A549 (cell line): ENCODE measurements at regions not wholly inside any gene's neighbourhood (a gene's known extent, or its start where the extent isn't known, plus 50 kb on each side); places are given as distances from the start of the nearest gene placed in this dataset.

Experiments
- ATAC-seq, 2 experiments: fragments of 200-7000 bp in 1 of 2; fragments of >200 bp in 1 of 2; cut with Nextera tagmentation in 1 of 2; cut with Tn5 transposase in 1 of 2; 3 replicates each; pipeline versions ENCODE4 v1.8.0 to v1.9.1; 2018 to 2020; ENCODE audit warnings: mild to moderate bottlenecking in 1 of 2, moderate library complexity in 1 of 2
- CTCF ChIA-PET: fragments of 300-600 bp; sonication (Branson Sonifier 250); formaldehyde crosslinking; extraction: SDS; loops from one replicate; lab custom pipeline; 2021; ENCODE audit warnings: antibody characterized with exemption, inconsistent platforms; lab: Yijun Ruan, JAX
- POLR2A ChIA-PET: fragments of 350-600 bp; formaldehyde crosslinking; extraction: SDS; loops from one replicate; lab custom pipeline; 2021; ENCODE audit warnings: antibody characterized with exemption, inconsistent platforms; lab: Yijun Ruan, JAX
- DNase-seq, 2 experiments: peaks; one replicate each; pipeline versions ENCODE4 v3.0.0 to v3.0.0-alpha.2; 2011 to 2016; ENCODE audit warnings: low read depth in 1 of 2, low spot score in 1 of 2
- FAIRE-seq: peaks from 2 replicates; lab custom pipeline; 2011; peaks lifted over from hg19 to GRCh38; lab: Jason Lieb, UNC
- H3K27ac ChIP-seq, 2 experiments: fragments of >200 bp; sonication (Bioruptor Twin); formaldehyde crosslinking; 3 replicates each; pipeline ENCODE4 v1.5.1; 2016 to 2017
- H3K4me1 ChIP-seq: fragments of >200 bp; sonication (Bioruptor Twin); formaldehyde crosslinking; 3 replicates; pipeline ENCODE4 v1.6.1; 2016
- H3K4me2 ChIP-seq: fragments of >200 bp; sonication (Bioruptor Twin); formaldehyde crosslinking; 3 replicates; pipeline ENCODE4 v1.6.1; 2016
- H3K4me3 ChIP-seq: fragments of >200 bp; sonication (Bioruptor Twin); formaldehyde crosslinking; 3 replicates; pipeline ENCODE4 v1.5.1; 2016
- H3K9me3 ChIP-seq: fragments of >200 bp; sonication (Bioruptor Twin); formaldehyde crosslinking; 3 replicates; pipeline ENCODE4 v1.6.1; 2016
- ATOH8 ChIP-seq: fragments of 250-450 bp; sonication (Bioruptor Pico); IDR thresholded peaks from 2 replicates; pipeline ENCODE4 v1.5.0; 2020; ENCODE audit warnings: low read depth, mild to moderate bottlenecking, moderate library complexity
- BCL3 ChIP-seq: fragments of >200 bp; sonication (Bioruptor Twin); formaldehyde crosslinking; IDR thresholded peaks from 3 replicates; pipeline ENCODE4 v1.6.1; 2016
- CBX8 ChIP-seq: fragments of 200-600 bp; sonication (generic); IDR thresholded peaks from 2 replicates; pipeline ENCODE4 v1.6.1; 2016
- CHD4 ChIP-seq: fragments of 200-600 bp; sonication (generic); IDR thresholded peaks from 2 replicates; pipeline ENCODE4 v1.6.1; 2016; ENCODE audit warnings: antibody characterized with exemption, mild to moderate bottlenecking, borderline replicate concordance
- CTCF ChIP-seq: fragments of >200 bp; sonication (Bioruptor Twin); formaldehyde crosslinking; IDR thresholded peaks from 3 replicates; pipeline ENCODE4 v1.5.1; 2016
- E2F6 ChIP-seq: IDR thresholded peaks from 2 replicates; pipeline ENCODE4 v1.6.1; 2012; ENCODE audit warnings: low read depth, borderline replicate concordance
- HDAC2 ChIP-seq: fragments of 200-600 bp; sonication (generic); IDR thresholded peaks from 2 replicates; pipeline ENCODE4 v1.6.1; 2016
- HES2 ChIP-seq: fragments of >200 bp; sonication (Bioruptor Twin); formaldehyde crosslinking; IDR thresholded peaks from 2 replicates; pipeline ENCODE4 v1.6.1; 2016
- HOXB13 ChIP-seq: fragments of 250-450 bp; sonication (Bioruptor Pico); IDR thresholded peaks from 2 replicates; pipeline ENCODE4 v1.5.0; 2020; ENCODE audit warnings: low read depth, mild to moderate bottlenecking, moderate library complexity
- MAX ChIP-seq: IDR thresholded peaks from 2 replicates; pipeline ENCODE4 v1.6.1; 2012
- MYC ChIP-seq: IDR thresholded peaks from 2 replicates; pipeline ENCODE4 v1.6.1; 2012; ENCODE audit warnings: mild to moderate bottlenecking, inconsistent platforms, low read length, improper control_type of control experiment, borderline replicate concordance
- RAD21 ChIP-seq, 2 experiments: fragments of >200 bp in 1 of 2; sonication (Bioruptor Twin) in 1 of 2; formaldehyde crosslinking in 1 of 2; IDR thresholded peaks in 1 of 2; conservative IDR thresholded peaks in 1 of 2; 2 replicates in 1 of 2; 3 replicates in 1 of 2; pipeline ENCODE4 v1.6.1; 2012 to 2018; ENCODE audit warnings: inconsistent platforms in 1 of 2
- RCOR1 ChIP-seq: fragments of 150-350 bp; IDR thresholded peaks from 2 replicates; pipeline ENCODE4 v1.6.1; 2014; ENCODE audit warnings: antibody characterized with exemption, low read length, low read depth
- RFX5 ChIP-seq: fragments of 450-650 bp; IDR thresholded peaks from 2 replicates; pipeline ENCODE4 v1.7.1; 2014; ENCODE audit warnings: antibody characterized with exemption, mild to moderate bottlenecking, moderate library complexity
- SMC3 ChIP-seq: fragments of >200 bp; sonication (Bioruptor Twin); formaldehyde crosslinking; IDR thresholded peaks from 3 replicates; pipeline ENCODE4 v1.6.1; 2018; ENCODE audit warnings: inconsistent platforms
- WGBS: methylation state at CpG from one replicate; pipeline ENCODE4 v1.1.6; 2017; ENCODE audit errors: missing lambda C conversion rate; 5-methylcytosine and 5-hydroxymethylcytosine counted together

- no peaks in the 10 kb centered on the region for H3K4me1 ChIP-seq
- CTCF ChIA-PET: no interaction called here
- no peaks in the 10 kb centered on the region; the same call in 2 of the 3 replicates for H3K9me3 ChIP-seq
- FAIRE-seq: no peak
- WGBS: 33% methylated on average over 3 of the region's 3 CpGs
- ATAC-seq: no peak
- TF ChIP-seq MAX: no peak
- TF ChIP-seq CHD4: no peak
- TF ChIP-seq HES2: no peak
- no peak for TF ChIP-seq RCOR1
- TF ChIP-seq BCL3: no peak
- TF ChIP-seq CBX8: no peak
- no peak for TF ChIP-seq E2F6
- no peak for TF ChIP-seq HOXB13 (CRISPR knock-in tag)
- no peak for TF ChIP-seq HDAC2
- TF ChIP-seq CTCF: no peak
- no peak for TF ChIP-seq RFX5
- no peak for TF ChIP-seq ATOH8 (CRISPR knock-in tag)
- TF ChIP-seq SMC3: no peak
- no peak for DNase-seq
- no peak overlapping the region for H3K4me2 ChIP-seq
- POLR2A ChIA-PET: no interaction called here
- H3K4me3 ChIP-seq: no peak overlapping the region
- H3K27ac ChIP-seq: no peak overlapping the region
Measured at GRCh38 chrX:69020316-69020715, 144.9 kb downstream of the PJA1 start.

- Histone ChIP-seq H3K27ac (no peak overlapping the region), H3K4me1 (no peaks in the 10 kb centered on the region), H3K4me3 (no peak overlapping the region), H3K9me3 (no peaks in the 10 kb centered on the region), H3K4me2 (no peak overlapping the region)
- 65% methylated on average over 2 of the region's 2 CpGs for WGBS
- ChIA-PET CTCF (no interaction called here), POLR2A (no interaction called here)
- TF ChIP-seq MYC (no peak), CTCF (no peak), RAD21 (conservative IDR thresholded peaks at IDR 0.05 in 1 of 2, IDR thresholded peaks at IDR 0.05 in 1 of 2) (no peak)
- FAIRE-seq (no peak), DNase-seq (no peak), ATAC-seq (no peak)
Measured at GRCh38 chrX:69019073-69019890, 146.0 kb downstream of the PJA1 start.
